ENCODE measurements at regions not wholly inside any gene's neighbourhood (a gene's known extent, or its start where the extent isn't known, plus 50 kb on each side); places are given as distances from the start of the nearest gene placed in this dataset.

GRCh38 chr10:58994226-58995057 lies 182.0 kb upstream of the PHYHIPL start:
- no peak for TF ChIP-seq PBX3 (IDR thresholded peaks at IDR 0.05)
- no peak for TF ChIP-seq USF2 (IDR thresholded peaks at IDR 0.05; ENCODE audit: borderline replicate concordance, low read depth, low read length)
- no peak for TF ChIP-seq EP300 (IDR thresholded peaks at IDR 0.05; ENCODE audit: borderline replicate concordance in 1 of 2, low read depth in 1 of 2, low read length in 1 of 2)
- no peak for TF ChIP-seq TEAD4 (IDR thresholded peaks at IDR 0.05; ENCODE audit: borderline replicate concordance, insufficient read depth)
- TF ChIP-seq CTCF (IDR thresholded peaks at IDR 0.05) = no peak
- TF ChIP-seq MAX (IDR thresholded peaks at IDR 0.05; ENCODE audit: low read depth) = no peak
- TF ChIP-seq RXRA (IDR thresholded peaks at IDR 0.05; ENCODE audit: borderline replicate concordance, low read depth) = no peak
- TF ChIP-seq RCOR1 (IDR thresholded peaks at IDR 0.05; ENCODE audit: low read length) = no peak
- TF ChIP-seq ELF1 (IDR thresholded peaks at IDR 0.05) = no peak
- TF ChIP-seq POLR2AphosphoS5 (IDR thresholded peaks at IDR 0.05; ENCODE audit: low read depth, low read length) = no peak
- no peak for TF ChIP-seq RAD21 (IDR thresholded peaks at IDR 0.05; ENCODE audit: low read length)
- TF ChIP-seq FOXM1 (IDR thresholded peaks at IDR 0.05; ENCODE audit: low read depth) = no peak
